NCI-H510A treated with DMSO at 0.1 percent for 48 hours (cell line): ENCODE measurements at regions not wholly inside any gene's neighbourhood (a gene's known extent, or its start where the extent isn't known, plus 50 kb on each side); places are given as distances from the start of the nearest gene placed in this dataset.
A peak's percentile ranks its signal among the peaks of the same experiment; 100 is the strongest.

Source experiments
- DNase-seq: peaks from one replicate; lab custom pipeline; 2025; lab: John Stamatoyannopoulos, UW

DNA sequence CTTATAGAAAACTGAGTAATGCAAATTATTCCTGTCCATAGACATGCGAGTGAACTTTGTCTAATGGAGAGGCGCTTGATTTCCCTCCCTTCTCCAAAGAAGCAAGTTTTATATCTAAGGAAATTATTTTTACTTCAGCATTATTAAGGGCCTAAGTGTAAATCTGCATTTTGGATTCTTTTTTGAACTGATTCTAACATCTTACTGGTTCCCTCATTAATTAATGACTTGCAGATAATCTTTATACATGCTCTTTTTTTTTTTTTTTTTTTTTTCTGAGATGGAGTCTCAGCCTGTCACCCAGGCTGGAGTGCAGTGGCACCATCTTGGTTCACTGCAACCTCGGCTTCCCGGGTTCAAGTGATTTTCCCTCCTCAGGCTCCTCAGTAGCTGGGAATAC, 209.5 kb downstream of the TLE4 start:
- DNase-seq = no peak

DNA sequence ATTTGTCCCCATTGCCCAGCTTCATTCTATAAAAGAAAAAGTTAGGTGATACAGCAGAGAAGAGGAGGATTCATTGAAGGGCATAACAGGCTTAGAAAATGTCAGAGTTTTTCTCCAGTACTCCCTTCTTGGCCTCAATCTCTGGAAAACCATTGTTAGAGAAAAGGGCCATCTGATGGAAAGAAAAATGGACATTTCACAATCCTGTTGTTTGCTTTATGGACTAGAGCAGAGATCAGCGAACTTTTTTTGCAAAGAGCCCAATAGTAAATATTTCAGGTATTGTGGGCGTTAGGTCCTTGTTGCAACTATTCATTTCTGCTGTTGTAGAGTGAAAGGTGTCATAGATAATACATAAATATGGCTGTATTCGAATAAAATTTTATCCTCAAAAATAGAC, 208.8 kb downstream of the TLE4 start:
- no peak for DNase-seq

DNA sequence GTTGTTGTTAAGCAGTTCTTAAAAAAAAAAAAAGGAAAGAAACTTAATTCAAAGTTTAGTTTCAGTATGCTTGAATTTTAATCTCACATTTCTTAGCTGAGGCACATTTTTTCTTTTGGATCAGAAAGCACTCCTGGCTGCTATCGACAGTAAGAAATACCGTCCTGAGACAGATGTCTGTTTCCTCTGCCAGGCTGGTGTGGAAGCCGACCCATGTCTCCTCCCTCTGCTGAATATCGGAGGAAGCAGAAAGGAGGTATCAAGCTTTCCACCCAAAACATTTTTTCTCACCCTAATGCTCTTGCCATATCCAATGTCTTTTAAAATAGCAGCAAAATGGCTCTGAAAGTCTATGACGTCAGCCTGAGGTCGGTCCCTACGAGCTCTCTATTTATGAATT, 208.1 kb downstream of the TLE4 start:
- no peak for DNase-seq

GRCh38 chr9:79778581-79778980, 206.8 kb downstream of the TLE4 start:
- no peak for DNase-seq

- peak; percentile 26 for DNase-seq
These were observed 204.8 kb downstream of the TLE4 start for GRCh38 chr9:79776581-79776980.
